ENCODE measurements at regions not wholly inside any gene's neighbourhood (a gene's known extent, or its start where the extent isn't known, plus 50 kb on each side); places are given as distances from the start of the nearest gene placed in this dataset.

GRCh38 chr17:33664116-33664840, 371.2 kb upstream of the ASIC2 start:
- ATAC-seq = no peak
- no peak for TF ChIP-seq ZNF8 (CRISPR knock-in tag; IDR thresholded peaks at IDR 0.05)
- no peak for TF ChIP-seq TCF4 (CRISPR knock-in tag; IDR thresholded peaks at IDR 0.05; ENCODE audit: borderline replicate concordance)
- TF ChIP-seq ISL1 (CRISPR knock-in tag; IDR thresholded peaks at IDR 0.05) = no peak
- no peak for TF ChIP-seq OSR1 (CRISPR knock-in tag; IDR thresholded peaks at IDR 0.05)
- no peak for TF ChIP-seq POU6F1 (CRISPR knock-in tag; IDR thresholded peaks at IDR 0.05; ENCODE audit: borderline replicate concordance, low read depth)
- TF ChIP-seq RARB (CRISPR knock-in tag; IDR thresholded peaks at IDR 0.05) = no peak
- TF ChIP-seq CSRNP3 (CRISPR knock-in tag; IDR thresholded peaks at IDR 0.05) = no peak
- TF ChIP-seq PPARA (CRISPR knock-in tag; IDR thresholded peaks at IDR 0.05; ENCODE audit: borderline replicate concordance) = no peak
- TF ChIP-seq TOX (CRISPR knock-in tag; IDR thresholded peaks at IDR 0.05; ENCODE audit: borderline replicate concordance) = no peak
- TF ChIP-seq ZNF70 (CRISPR knock-in tag; IDR thresholded peaks at IDR 0.05) = no peak
- TF ChIP-seq TSHZ2 (CRISPR knock-in tag; IDR thresholded peaks at IDR 0.05) = no peak
- TF ChIP-seq ZFP30 (CRISPR knock-in tag; IDR thresholded peaks at IDR 0.05) = no peak

GRCh38 chr17:33667052-33667509, 374.0 kb upstream of the ASIC2 start:
- TF ChIP-seq CSRNP3 (CRISPR knock-in tag; IDR thresholded peaks at IDR 0.05) (no peak), PATZ1 (CRISPR knock-in tag; IDR thresholded peaks at IDR 0.05; ENCODE audit: borderline replicate concordance) (no peak), ZFP30 (CRISPR knock-in tag; IDR thresholded peaks at IDR 0.05) (no peak), ARNTL (CRISPR knock-in tag; IDR thresholded peaks at IDR 0.05; ENCODE audit: borderline replicate concordance, low read depth) (no peak), TSHZ2 (CRISPR knock-in tag; IDR thresholded peaks at IDR 0.05) (no peak)
- ATAC-seq = no peak

GRCh38 chr17:33667671-33668070, 374.6 kb upstream of the ASIC2 start:
- no peak for ATAC-seq
- TF ChIP-seq POU6F1 (CRISPR knock-in tag; IDR thresholded peaks at IDR 0.05; ENCODE audit: borderline replicate concordance, low read depth) = no peak
- TF ChIP-seq RARB (CRISPR knock-in tag; IDR thresholded peaks at IDR 0.05) = no peak
- no peak for TF ChIP-seq TOX (CRISPR knock-in tag; IDR thresholded peaks at IDR 0.05; ENCODE audit: borderline replicate concordance)
- TF ChIP-seq BACH2 (CRISPR knock-in tag; IDR thresholded peaks at IDR 0.05; ENCODE audit: borderline replicate concordance) = no peak
- no peak for TF ChIP-seq OSR1 (CRISPR knock-in tag; IDR thresholded peaks at IDR 0.05)
- TF ChIP-seq ZC3H10 (CRISPR knock-in tag; IDR thresholded peaks at IDR 0.05) = no peak
- TF ChIP-seq CREB5 (CRISPR knock-in tag; IDR thresholded peaks at IDR 0.05; ENCODE audit: low read depth) = no peak
- no peak for TF ChIP-seq ESRRG (CRISPR knock-in tag; IDR thresholded peaks at IDR 0.05)
- TF ChIP-seq ISL1 (CRISPR knock-in tag; IDR thresholded peaks at IDR 0.05) = no peak
- TF ChIP-seq ZFP30 (CRISPR knock-in tag; IDR thresholded peaks at IDR 0.05) = no peak
- no peak for TF ChIP-seq ZNF70 (CRISPR knock-in tag; IDR thresholded peaks at IDR 0.05)
